ENCODE measurements at regions not wholly inside any gene's neighbourhood (a gene's known extent, or its start where the extent isn't known, plus 50 kb on each side); places are given as distances from the start of the nearest gene placed in this dataset.

GRCh38 chr6:81666481-81666880 lies 86.0 kb downstream of the TENT5A start (continued):
- TF ChIP-seq ZNF138 (CRISPR knock-in tag; conservative IDR thresholded peaks at IDR 0.05) = no peak
- TF ChIP-seq E2F1 (CRISPR knock-in tag; IDR thresholded peaks at IDR 0.05) = no peak
- no peak for TF ChIP-seq ZNF317 (CRISPR knock-in tag; IDR thresholded peaks at IDR 0.05; ENCODE audit: borderline replicate concordance, low read depth)
- TF ChIP-seq TP53 (CRISPR knock-in tag; IDR thresholded peaks at IDR 0.05) = no peak
- TF ChIP-seq SOX15 (CRISPR knock-in tag; IDR thresholded peaks at IDR 0.05) = no peak
- no peak for TF ChIP-seq NR2C2 (CRISPR knock-in tag; IDR thresholded peaks at IDR 0.05)

GRCh38 chr6:81656231-81656630 lies 96.2 kb downstream of the TENT5A start:
- no peaks in the 10 kb centered on the region for H3K36me3 Mint-ChIP-seq
- no peak overlapping the region for H3K4me3 Mint-ChIP-seq
- no peak overlapping the region for H3K27ac Mint-ChIP-seq
- CTCF ChIA-PET = no interaction called here
- no peaks in the 10 kb centered on the region for H3K27me3 Mint-ChIP-seq (ENCODE audit: low read depth)
- no peak for TF ChIP-seq FOXJ3 (CRISPR knock-in tag; IDR thresholded peaks at IDR 0.05; ENCODE audit: borderline replicate concordance)
- TF ChIP-seq MXD4 (CRISPR knock-in tag; IDR thresholded peaks at IDR 0.05; ENCODE audit: borderline replicate concordance) = no peak
- TF ChIP-seq CDX4 (CRISPR knock-in tag; IDR thresholded peaks at IDR 0.05; ENCODE audit: borderline replicate concordance) = no peak
- no peak for TF ChIP-seq STAT6 (CRISPR knock-in tag; conservative IDR thresholded peaks at IDR 0.05; ENCODE audit: low read depth)
- no peak for TF ChIP-seq USF1 (CRISPR knock-in tag; IDR thresholded peaks at IDR 0.05)
- no peak for TF ChIP-seq PREB (CRISPR knock-in tag; IDR thresholded peaks at IDR 0.05; ENCODE audit: borderline replicate concordance)
- TF ChIP-seq ZMAT4 (CRISPR knock-in tag; IDR thresholded peaks at IDR 0.05) = no peak
- H3K4me1 Mint-ChIP-seq = no peaks in the 10 kb centered on the region
- POLR2A ChIA-PET = no interaction called here
- DNase-seq (ENCODE audit: low spot score) (no peak), ATAC-seq (no peak)
- H3K9me3 Mint-ChIP-seq = no peaks in the 10 kb centered on the region

GRCh38 chr6:81655696-81656095 lies 96.8 kb downstream of the TENT5A start:
- no peak for ATAC-seq

More at GRCh38 chr6:81655696-81656095, 96.8 kb downstream of the TENT5A start:
- H3K4me3 Mint-ChIP-seq = no peak overlapping the region
- DNase-seq (ENCODE audit: low spot score) = no peak
- ChIA-PET CTCF (no interaction called here), POLR2A (no interaction called here)
- H3K9me3 Mint-ChIP-seq = no peaks in the 10 kb centered on the region
- no peaks in the 10 kb centered on the region for H3K4me1 Mint-ChIP-seq
- H3K36me3 Mint-ChIP-seq = no peaks in the 10 kb centered on the region
- TF ChIP-seq ZBTB43 (CRISPR knock-in tag; IDR thresholded peaks at IDR 0.05) = no peak
- TF ChIP-seq ELF4 (CRISPR knock-in tag; IDR thresholded peaks at IDR 0.05; ENCODE audit: low read depth) = no peak
- TF ChIP-seq ATF6 (CRISPR knock-in tag; IDR thresholded peaks at IDR 0.05) = no peak
- TF ChIP-seq MXD4 (CRISPR knock-in tag; IDR thresholded peaks at IDR 0.05; ENCODE audit: borderline replicate concordance) = no peak
- TF ChIP-seq ETV6 (CRISPR knock-in tag; IDR thresholded peaks at IDR 0.05) = no peak
- no peaks in the 10 kb centered on the region for H3K27me3 Mint-ChIP-seq (ENCODE audit: low read depth)
- no peak overlapping the region for H3K27ac Mint-ChIP-seq

All from WTC11 (cell line).